Upper lobe of right lung (tissue), 1 donor: ENCODE measurements at regions not wholly inside any gene's neighbourhood (a gene's known extent, or its start where the extent isn't known, plus 50 kb on each side); places are given as distances from the start of the nearest gene placed in this dataset.

ENCODE experiments used
- ATAC-seq: fragments of 200-7000 bp; cut with Tn5 transposase; one replicate; pipeline ENCODE4 v1.9.1; 2020; ENCODE audit warnings: mild to moderate bottlenecking, moderate library complexity
- DNase-seq: peaks from one replicate; pipeline ENCODE4 v3.0.0-alpha.2; 2020
- H3K27ac ChIP-seq: fragments of 200-600 bp; one replicate; pipeline ENCODE4 v1.8.0; 2022
- H3K27me3 ChIP-seq: fragments of 200-600 bp; one replicate; pipeline ENCODE4 v1.8.0; 2022; ENCODE audit warnings: mild to moderate bottlenecking
- H3K36me3 ChIP-seq: fragments of 200-600 bp; one replicate; pipeline ENCODE4 v1.8.0; 2022
- H3K4me1 ChIP-seq: fragments of 200-600 bp; one replicate; pipeline ENCODE4 v1.8.0; 2022
- H3K4me3 ChIP-seq: fragments of 200-600 bp; one replicate; pipeline ENCODE4 v1.8.0; 2022; ENCODE audit warnings: mild to moderate bottlenecking
- H3K9me3 ChIP-seq: fragments of 200-600 bp; one replicate; pipeline ENCODE4 v1.8.0; 2022
- intact Hi-C: fragments of 100-400 bp; cut with DNase I; formaldehyde crosslinking; loops from one replicate; pipeline ENCODE4 v1.11.0; 2022
- TF ChIP-seq, protein P1 (sequence below): fragments of 200-600 bp; IDR thresholded peaks from one replicate; pipeline ENCODE4 v1.8.0; 2022; ENCODE audit warnings: antibody characterized with exemption
- donor health status: DM: no; HTN: yes; CAD: no; lungs with severe emphysema.

DNA sequence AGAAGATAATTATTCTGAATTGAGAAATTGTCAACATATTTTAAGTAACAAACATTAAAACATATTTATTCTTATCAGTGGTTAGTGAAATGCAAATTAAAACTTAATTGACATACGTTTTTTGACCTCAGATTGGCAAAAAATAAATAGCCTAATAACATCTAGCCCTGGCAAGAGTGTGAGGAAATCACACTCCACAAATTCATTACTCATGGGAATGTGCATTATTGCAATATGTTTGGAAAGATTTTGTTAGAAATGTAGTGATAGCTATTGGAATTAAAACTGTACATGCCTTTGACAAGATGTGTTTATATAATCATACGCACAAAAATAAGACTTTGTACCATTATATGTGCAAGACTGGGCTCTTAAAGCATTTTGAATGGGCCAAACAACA lies 168.6 kb downstream of the KITLG start:
- DNase-seq = no peak

DNA sequence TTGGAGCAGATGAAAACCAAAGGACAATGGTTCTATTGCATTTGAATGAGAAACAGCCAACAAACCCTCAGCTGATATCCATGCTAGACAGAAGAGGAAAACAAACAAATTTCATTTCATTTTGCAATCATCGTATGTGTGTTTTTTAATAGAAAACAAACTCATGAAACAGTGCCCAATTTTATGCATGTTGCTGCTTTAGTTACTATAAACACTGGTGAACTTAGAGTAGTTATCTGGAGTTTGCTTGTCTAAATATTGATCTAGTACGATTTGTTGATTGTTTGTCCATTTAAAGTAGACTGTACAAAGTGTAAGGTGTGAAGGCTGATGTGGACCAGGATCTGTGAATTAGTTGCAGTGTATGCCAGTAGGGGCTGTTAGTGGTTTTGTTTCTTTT lies 166.6 kb downstream of the KITLG start:
- intact Hi-C loops = no loop called here
- TF ChIP-seq, protein P1, sequence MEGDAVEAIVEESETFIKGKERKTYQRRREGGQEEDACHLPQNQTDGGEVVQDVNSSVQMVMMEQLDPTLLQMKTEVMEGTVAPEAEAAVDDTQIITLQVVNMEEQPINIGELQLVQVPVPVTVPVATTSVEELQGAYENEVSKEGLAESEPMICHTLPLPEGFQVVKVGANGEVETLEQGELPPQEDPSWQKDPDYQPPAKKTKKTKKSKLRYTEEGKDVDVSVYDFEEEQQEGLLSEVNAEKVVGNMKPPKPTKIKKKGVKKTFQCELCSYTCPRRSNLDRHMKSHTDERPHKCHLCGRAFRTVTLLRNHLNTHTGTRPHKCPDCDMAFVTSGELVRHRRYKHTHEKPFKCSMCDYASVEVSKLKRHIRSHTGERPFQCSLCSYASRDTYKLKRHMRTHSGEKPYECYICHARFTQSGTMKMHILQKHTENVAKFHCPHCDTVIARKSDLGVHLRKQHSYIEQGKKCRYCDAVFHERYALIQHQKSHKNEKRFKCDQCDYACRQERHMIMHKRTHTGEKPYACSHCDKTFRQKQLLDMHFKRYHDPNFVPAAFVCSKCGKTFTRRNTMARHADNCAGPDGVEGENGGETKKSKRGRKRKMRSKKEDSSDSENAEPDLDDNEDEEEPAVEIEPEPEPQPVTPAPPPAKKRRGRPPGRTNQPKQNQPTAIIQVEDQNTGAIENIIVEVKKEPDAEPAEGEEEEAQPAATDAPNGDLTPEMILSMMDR = no peak
- no peaks in the 10 kb centered on the region for H3K36me3 ChIP-seq
- H3K4me3 ChIP-seq = no peak overlapping the region
- no peak for DNase-seq
- peaks cover 3% of the 10 kb centered on the region for H3K4me1 ChIP-seq
- no peak for ATAC-seq
- no peak overlapping the region for H3K27ac ChIP-seq
- H3K9me3 ChIP-seq = no peaks in the 10 kb centered on the region
- H3K27me3 ChIP-seq = no peaks in the 10 kb centered on the region

More for the DNA sequence above, 168.6 kb downstream of the KITLG start:
- Histone ChIP-seq H3K36me3 (no peaks in the 10 kb centered on the region), H3K4me1 (no peaks in the 10 kb centered on the region), H3K27me3 (no peaks in the 10 kb centered on the region), H3K9me3 (no peaks in the 10 kb centered on the region), H3K27ac (no peak overlapping the region), H3K4me3 (no peak overlapping the region)
- TF ChIP-seq, protein P1 = no peak
- ATAC-seq = no peak
- intact Hi-C loops = no loop called here

DNA sequence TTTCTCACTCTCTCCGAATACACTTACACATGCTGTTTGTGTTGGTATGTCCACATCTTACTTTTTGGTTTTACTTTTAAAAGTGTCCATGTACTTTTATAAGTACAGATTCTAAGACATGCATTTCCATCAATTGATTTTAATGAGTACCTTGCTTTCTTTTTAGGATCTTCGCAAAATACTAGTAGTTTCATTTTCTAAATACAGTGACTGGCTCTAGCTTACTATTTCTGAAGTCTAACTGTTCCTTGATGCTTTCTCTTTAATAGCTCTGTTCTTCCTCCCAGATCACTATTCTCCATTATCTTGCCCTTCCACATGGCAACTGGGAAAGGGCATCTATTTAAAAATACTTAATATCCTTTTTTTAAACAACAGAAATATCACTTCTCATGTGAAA lies 164.1 kb downstream of the KITLG start:
- intact Hi-C loops = no loop called here
- Histone ChIP-seq H3K27me3 (no peaks in the 10 kb centered on the region), H3K9me3 (no peaks in the 10 kb centered on the region), H3K4me1 (peaks cover 3% of the 10 kb centered on the region), H3K4me3 (peak overlapping the region; percentile 12), H3K27ac (no peak overlapping the region), H3K36me3 (no peaks in the 10 kb centered on the region)
- no peak for DNase-seq
- TF ChIP-seq, protein P1 = no peak
- no peak for ATAC-seq

DNA sequence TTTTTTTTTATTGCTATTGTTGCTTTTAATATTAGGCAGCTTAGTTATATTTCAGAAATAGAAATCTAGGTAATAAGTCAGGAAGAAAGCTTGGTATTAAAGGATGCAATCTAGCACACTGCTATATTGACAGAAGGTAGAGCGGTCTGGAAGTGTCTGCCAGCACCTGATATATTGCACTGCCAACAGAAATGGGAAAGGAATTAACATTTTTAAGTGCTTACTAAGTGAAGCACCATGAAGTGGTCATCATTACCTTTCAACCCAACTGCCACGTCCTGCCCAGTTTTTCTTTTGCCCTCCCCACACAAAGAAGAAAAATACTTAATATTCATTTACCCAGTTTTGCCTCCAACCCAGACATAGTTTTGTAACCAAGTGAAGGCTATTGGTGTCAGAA lies 163.5 kb downstream of the KITLG start:
- Histone ChIP-seq H3K9me3 (no peaks in the 10 kb centered on the region), H3K27me3 (no peaks in the 10 kb centered on the region), H3K4me3 (no peak overlapping the region), H3K36me3 (no peaks in the 10 kb centered on the region), H3K27ac (no peak overlapping the region), H3K4me1 (peaks cover 3% of the 10 kb centered on the region)
- ATAC-seq = no peak
- intact Hi-C loops = no loop called here
- DNase-seq = no peak
- TF ChIP-seq, protein P1 = no peak

DNA sequence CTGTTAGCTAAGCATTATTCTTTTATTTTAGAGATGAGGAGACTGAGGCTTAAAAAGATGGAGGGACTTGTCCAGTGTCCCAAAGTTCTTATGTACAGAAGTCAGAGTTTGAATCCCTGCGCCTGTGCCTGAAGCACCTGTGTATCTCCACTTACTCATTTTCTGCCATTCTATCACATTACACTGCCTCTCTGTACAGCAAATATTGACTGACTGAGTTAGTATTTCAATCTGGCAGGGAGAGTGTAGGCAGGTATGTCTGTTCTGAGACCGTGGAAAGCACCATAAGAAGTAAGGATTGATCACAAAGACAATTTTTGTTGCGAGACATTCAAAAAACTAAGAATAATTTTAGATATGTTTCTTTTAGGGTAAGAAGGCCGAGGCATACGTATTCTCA lies 162.7 kb downstream of the KITLG start:
- TF ChIP-seq, protein P1 = no peak
- H3K9me3 ChIP-seq = no peaks in the 10 kb centered on the region
- H3K27me3 ChIP-seq = no peaks in the 10 kb centered on the region
- peaks cover 3% of the 10 kb centered on the region for H3K4me1 ChIP-seq
- intact Hi-C loops = no loop called here
- H3K36me3 ChIP-seq = no peaks in the 10 kb centered on the region
- no peak for DNase-seq
- H3K27ac ChIP-seq = no peak overlapping the region
- ATAC-seq = no peak
- no peak overlapping the region for H3K4me3 ChIP-seq

DNA sequence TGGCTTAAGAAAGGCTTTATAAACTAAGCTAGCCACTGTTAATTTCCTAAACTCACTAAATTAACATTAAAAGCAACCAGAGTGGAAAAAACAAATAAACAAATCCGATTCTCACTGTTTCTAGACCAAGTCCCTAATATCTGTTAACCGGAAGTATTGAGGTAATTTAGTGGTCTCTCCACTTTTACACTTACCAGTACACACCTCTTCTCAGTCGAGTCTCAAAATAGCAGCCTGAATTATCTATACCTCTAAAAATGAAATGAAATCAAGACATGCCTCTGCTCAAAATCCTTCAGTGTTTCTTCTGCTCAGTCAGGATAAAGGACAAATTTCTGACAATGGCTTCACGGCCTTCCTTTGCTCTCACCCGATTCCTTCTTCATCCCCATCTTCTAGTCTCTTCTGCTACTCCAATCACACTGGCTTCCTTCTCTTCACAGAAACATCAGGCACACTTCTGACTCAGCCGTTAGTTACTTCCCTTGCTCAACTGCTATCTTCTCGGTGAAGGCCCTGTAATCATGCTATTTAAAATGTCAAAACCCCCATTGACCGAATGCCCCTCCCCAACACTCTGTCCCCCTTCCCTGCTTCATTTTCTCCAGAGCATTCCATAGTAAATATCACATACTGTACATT lies 161.3 kb downstream of the KITLG start:
- no peaks in the 10 kb centered on the region for H3K36me3 ChIP-seq
- intact Hi-C loops = no loop called here
- H3K27ac ChIP-seq = no peak overlapping the region
- no peak for ATAC-seq
- no peak overlapping the region for H3K4me3 ChIP-seq
- TF ChIP-seq, protein P1 = no peak
- no peak for DNase-seq
- H3K9me3 ChIP-seq = no peaks in the 10 kb centered on the region
- no peaks in the 10 kb centered on the region for H3K27me3 ChIP-seq
- H3K4me1 ChIP-seq = peaks cover 3% of the 10 kb centered on the region
